C4-2B (cell line): ENCODE measurements at regions not wholly inside any gene's neighbourhood (a gene's known extent, or its start where the extent isn't known, plus 50 kb on each side); places are given as distances from the start of the nearest gene placed in this dataset.

Source experiments
- ZFX ChIP-seq: fragments of 450-650 bp; IDR thresholded peaks from 2 replicates; pipeline ENCODE4 v1.6.1; 2017
- TF ChIP-seq, protein P1 (sequence below): fragments of 450-650 bp; conservative IDR thresholded peaks from 2 replicates; pipeline ENCODE4 v1.5.1; 2017; ENCODE audit warnings: mild to moderate bottlenecking

DNA sequence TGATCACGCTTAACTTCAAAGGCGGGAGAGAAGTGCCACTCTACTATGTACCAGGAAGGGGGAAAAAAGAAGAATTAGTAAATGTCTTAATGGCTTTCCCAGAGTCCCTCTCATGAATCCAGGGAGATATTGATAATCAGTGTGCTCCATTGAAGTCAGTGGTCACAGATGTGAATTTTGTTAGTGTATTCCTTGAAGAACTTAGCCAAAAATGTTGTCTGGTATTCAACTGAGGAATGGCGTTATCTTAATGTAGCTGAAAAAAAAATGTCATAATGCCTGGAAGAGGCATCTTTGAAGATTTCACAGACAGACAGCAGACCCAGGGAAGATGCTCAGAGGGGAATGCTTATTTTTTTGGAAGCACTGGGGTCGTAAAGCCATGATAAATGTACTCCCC, 250.4 kb downstream of the WDR11 start:
- TF ChIP-seq, protein P1, sequence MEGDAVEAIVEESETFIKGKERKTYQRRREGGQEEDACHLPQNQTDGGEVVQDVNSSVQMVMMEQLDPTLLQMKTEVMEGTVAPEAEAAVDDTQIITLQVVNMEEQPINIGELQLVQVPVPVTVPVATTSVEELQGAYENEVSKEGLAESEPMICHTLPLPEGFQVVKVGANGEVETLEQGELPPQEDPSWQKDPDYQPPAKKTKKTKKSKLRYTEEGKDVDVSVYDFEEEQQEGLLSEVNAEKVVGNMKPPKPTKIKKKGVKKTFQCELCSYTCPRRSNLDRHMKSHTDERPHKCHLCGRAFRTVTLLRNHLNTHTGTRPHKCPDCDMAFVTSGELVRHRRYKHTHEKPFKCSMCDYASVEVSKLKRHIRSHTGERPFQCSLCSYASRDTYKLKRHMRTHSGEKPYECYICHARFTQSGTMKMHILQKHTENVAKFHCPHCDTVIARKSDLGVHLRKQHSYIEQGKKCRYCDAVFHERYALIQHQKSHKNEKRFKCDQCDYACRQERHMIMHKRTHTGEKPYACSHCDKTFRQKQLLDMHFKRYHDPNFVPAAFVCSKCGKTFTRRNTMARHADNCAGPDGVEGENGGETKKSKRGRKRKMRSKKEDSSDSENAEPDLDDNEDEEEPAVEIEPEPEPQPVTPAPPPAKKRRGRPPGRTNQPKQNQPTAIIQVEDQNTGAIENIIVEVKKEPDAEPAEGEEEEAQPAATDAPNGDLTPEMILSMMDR, result no peak
- TF ChIP-seq ZFX, result no peak
